ENCODE measurements at regions not wholly inside any gene's neighbourhood (a gene's known extent, or its start where the extent isn't known, plus 50 kb on each side); places are given as distances from the start of the nearest gene placed in this dataset.

GRCh38 chr14:22382955-22383354, 206.1 kb downstream of the DAD1 start:
- Histone ChIP-seq H3K4me1 (ENCODE audit: control insufficient read depth in 1 of 2, insufficient read depth in 2 of 2, low read length in 2 of 2) (peaks cover 0 to 4% of the 10 kb centered on the region in 2 donors), H3K4me3 (ENCODE audit: low read depth in 1 of 2, low read length in 2 of 2) (no peak overlapping the region), H3K27me3 (ENCODE audit: control insufficient read depth in 1 of 2, insufficient read depth in 2 of 2, low read length in 2 of 2) (no peaks in the 10 kb centered on the region), H3K9me3 (ENCODE audit: control insufficient read depth in 1 of 2, low read length in 2 of 2) (no peaks in the 10 kb centered on the region), H3K9ac (ENCODE audit: low read depth in 1 of 2, low read length in 2 of 2) (no peak overlapping the region), H3K36me3 (ENCODE audit: control insufficient read depth in 1 of 2, insufficient read depth in 2 of 2, low read length in 2 of 2) (no peaks in the 10 kb centered on the region), H3K27ac (ENCODE audit: low read depth, low read length) (no peak overlapping the region)

GRCh38 chr14:22382395-22382794, 206.6 kb downstream of the DAD1 start:
- H3K27me3 ChIP-seq (ENCODE audit: control insufficient read depth in 1 of 2, insufficient read depth in 2 of 2, low read length in 2 of 2): no peaks in the 10 kb centered on the region
- peaks cover 0 to 2% of the 10 kb centered on the region in 2 donors for H3K4me1 ChIP-seq (ENCODE audit: control insufficient read depth in 1 of 2, insufficient read depth in 2 of 2, low read length in 2 of 2)
- H3K27ac ChIP-seq (ENCODE audit: low read depth, low read length): no peak overlapping the region
- no peak overlapping the region for H3K4me3 ChIP-seq (ENCODE audit: low read depth in 1 of 2, low read length in 2 of 2)
- H3K9me3 ChIP-seq (ENCODE audit: control insufficient read depth in 1 of 2, low read length in 2 of 2): no peaks in the 10 kb centered on the region
- H3K9ac ChIP-seq (ENCODE audit: low read depth in 1 of 2, low read length in 2 of 2): no peak overlapping the region
- no peaks in the 10 kb centered on the region for H3K36me3 ChIP-seq (ENCODE audit: control insufficient read depth in 1 of 2, insufficient read depth in 2 of 2, low read length in 2 of 2)

- no peak overlapping the region for H3K4me3 ChIP-seq (ENCODE audit: low read depth in 1 of 2, low read length in 2 of 2)
- H3K27ac ChIP-seq (ENCODE audit: low read depth, low read length): no peak overlapping the region
- no peaks in the 10 kb centered on the region for H3K27me3 ChIP-seq (ENCODE audit: control insufficient read depth in 1 of 2, insufficient read depth in 2 of 2, low read length in 2 of 2)
- H3K4me1 ChIP-seq (ENCODE audit: control insufficient read depth in 1 of 2, insufficient read depth in 2 of 2, low read length in 2 of 2): no peaks in the 10 kb centered on the region
- H3K9me3 ChIP-seq (ENCODE audit: control insufficient read depth in 1 of 2, low read length in 2 of 2): no peaks in the 10 kb centered on the region
- H3K9ac ChIP-seq (ENCODE audit: low read depth in 1 of 2, low read length in 2 of 2): no peak overlapping the region
- no peaks in the 10 kb centered on the region for H3K36me3 ChIP-seq (ENCODE audit: control insufficient read depth in 1 of 2, insufficient read depth in 2 of 2, low read length in 2 of 2)
These were observed 207.3 kb downstream of the DAD1 start for GRCh38 chr14:22381766-22382165.

GRCh38 chr14:22381408-22381760, 207.6 kb downstream of the DAD1 start:
- H3K27ac ChIP-seq (ENCODE audit: low read depth, low read length): no peak overlapping the region
- no peaks in the 10 kb centered on the region for H3K36me3 ChIP-seq (ENCODE audit: control insufficient read depth in 1 of 2, insufficient read depth in 2 of 2, low read length in 2 of 2)
- H3K27me3 ChIP-seq (ENCODE audit: control insufficient read depth in 1 of 2, insufficient read depth in 2 of 2, low read length in 2 of 2): no peaks in the 10 kb centered on the region
- H3K9ac ChIP-seq (ENCODE audit: low read depth in 1 of 2, low read length in 2 of 2): no peak overlapping the region
- H3K9me3 ChIP-seq (ENCODE audit: control insufficient read depth in 1 of 2, low read length in 2 of 2): no peaks in the 10 kb centered on the region
- no peak overlapping the region for H3K4me3 ChIP-seq (ENCODE audit: low read depth in 1 of 2, low read length in 2 of 2)
- H3K4me1 ChIP-seq (ENCODE audit: control insufficient read depth in 1 of 2, insufficient read depth in 2 of 2, low read length in 2 of 2): no peaks in the 10 kb centered on the region

GRCh38 chr14:22380571-22381407, 208.2 kb downstream of the DAD1 start:
- Histone ChIP-seq H3K9me3 (ENCODE audit: control insufficient read depth in 1 of 2, low read length in 2 of 2) (no peaks in the 10 kb centered on the region), H3K4me3 (ENCODE audit: low read depth in 1 of 2, low read length in 2 of 2) (no peak overlapping the region), H3K27me3 (ENCODE audit: control insufficient read depth in 1 of 2, insufficient read depth in 2 of 2, low read length in 2 of 2) (no peaks in the 10 kb centered on the region), H3K36me3 (ENCODE audit: control insufficient read depth in 1 of 2, insufficient read depth in 2 of 2, low read length in 2 of 2) (no peaks in the 10 kb centered on the region), H3K9ac (ENCODE audit: low read depth in 1 of 2, low read length in 2 of 2) (no peak overlapping the region), H3K27ac (ENCODE audit: low read depth, low read length) (no peak overlapping the region), H3K4me1 (ENCODE audit: control insufficient read depth in 1 of 2, insufficient read depth in 2 of 2, low read length in 2 of 2) (no peaks in the 10 kb centered on the region)

GRCh38 chr14:22379727-22380126, 209.3 kb downstream of the DAD1 start:
- Histone ChIP-seq H3K27ac (ENCODE audit: low read depth, low read length) (no peak overlapping the region), H3K9ac (ENCODE audit: low read depth in 1 of 2, low read length in 2 of 2) (no peak overlapping the region), H3K9me3 (ENCODE audit: control insufficient read depth in 1 of 2, low read length in 2 of 2) (no peaks in the 10 kb centered on the region), H3K4me1 (ENCODE audit: control insufficient read depth in 1 of 2, insufficient read depth in 2 of 2, low read length in 2 of 2) (no peaks in the 10 kb centered on the region), H3K27me3 (ENCODE audit: control insufficient read depth in 1 of 2, insufficient read depth in 2 of 2, low read length in 2 of 2) (no peaks in the 10 kb centered on the region), H3K4me3 (ENCODE audit: low read depth in 1 of 2, low read length in 2 of 2) (no peak overlapping the region), H3K36me3 (ENCODE audit: control insufficient read depth in 1 of 2, insufficient read depth in 2 of 2, low read length in 2 of 2) (no peaks in the 10 kb centered on the region)

GRCh38 chr14:22378181-22378580, 210.8 kb downstream of the DAD1 start:
- Histone ChIP-seq H3K36me3 (ENCODE audit: control insufficient read depth in 1 of 2, insufficient read depth in 2 of 2, low read length in 2 of 2) (no peaks in the 10 kb centered on the region), H3K9me3 (ENCODE audit: control insufficient read depth in 1 of 2, low read length in 2 of 2) (no peaks in the 10 kb centered on the region), H3K9ac (ENCODE audit: low read depth in 1 of 2, low read length in 2 of 2) (no peak overlapping the region), H3K4me1 (ENCODE audit: control insufficient read depth in 1 of 2, insufficient read depth in 2 of 2, low read length in 2 of 2) (no peaks in the 10 kb centered on the region), H3K27me3 (ENCODE audit: control insufficient read depth in 1 of 2, insufficient read depth in 2 of 2, low read length in 2 of 2) (no peaks in the 10 kb centered on the region), H3K4me3 (ENCODE audit: low read depth in 1 of 2, low read length in 2 of 2) (no peak overlapping the region), H3K27ac (ENCODE audit: low read depth, low read length) (no peak overlapping the region)

GRCh38 chr14:22375321-22375930, 213.6 kb downstream of the DAD1 start:
- Histone ChIP-seq H3K36me3 (ENCODE audit: control insufficient read depth in 1 of 2, insufficient read depth in 2 of 2, low read length in 2 of 2) (no peaks in the 10 kb centered on the region), H3K4me1 (ENCODE audit: control insufficient read depth in 1 of 2, insufficient read depth in 2 of 2, low read length in 2 of 2) (no peaks in the 10 kb centered on the region), H3K27me3 (ENCODE audit: control insufficient read depth in 1 of 2, insufficient read depth in 2 of 2, low read length in 2 of 2) (no peaks in the 10 kb centered on the region), H3K9me3 (ENCODE audit: control insufficient read depth in 1 of 2, low read length in 2 of 2) (no peaks in the 10 kb centered on the region), H3K27ac (ENCODE audit: low read depth, low read length) (no peak overlapping the region), H3K9ac (ENCODE audit: low read depth in 1 of 2, low read length in 2 of 2) (no peak overlapping the region), H3K4me3 (ENCODE audit: low read depth in 1 of 2, low read length in 2 of 2) (no peak overlapping the region)

- no peaks in the 10 kb centered on the region for H3K36me3 ChIP-seq (ENCODE audit: control insufficient read depth in 1 of 2, insufficient read depth in 2 of 2, low read length in 2 of 2)
- H3K27ac ChIP-seq (ENCODE audit: low read depth, low read length): no peak overlapping the region
- no peaks in the 10 kb centered on the region for H3K27me3 ChIP-seq (ENCODE audit: control insufficient read depth in 1 of 2, insufficient read depth in 2 of 2, low read length in 2 of 2)
- no peaks in the 10 kb centered on the region for H3K9me3 ChIP-seq (ENCODE audit: control insufficient read depth in 1 of 2, low read length in 2 of 2)
- H3K4me3 ChIP-seq (ENCODE audit: low read depth in 1 of 2, low read length in 2 of 2): no peak overlapping the region
- no peaks in the 10 kb centered on the region for H3K4me1 ChIP-seq (ENCODE audit: control insufficient read depth in 1 of 2, insufficient read depth in 2 of 2, low read length in 2 of 2)
- no peak overlapping the region for H3K9ac ChIP-seq (ENCODE audit: low read depth in 1 of 2, low read length in 2 of 2)
These were observed 218.8 kb downstream of the DAD1 start for GRCh38 chr14:22370084-22370847.

GRCh38 chr14:22358726-22359125, 230.3 kb downstream of the DAD1 start:
- no peaks in the 10 kb centered on the region for H3K9me3 ChIP-seq (ENCODE audit: control insufficient read depth in 1 of 2, low read length in 2 of 2)
- no peaks in the 10 kb centered on the region for H3K36me3 ChIP-seq (ENCODE audit: control insufficient read depth in 1 of 2, insufficient read depth in 2 of 2, low read length in 2 of 2)
- no peak overlapping the region for H3K27ac ChIP-seq (ENCODE audit: low read depth, low read length)
- H3K4me1 ChIP-seq (ENCODE audit: control insufficient read depth in 1 of 2, insufficient read depth in 2 of 2, low read length in 2 of 2): no peaks in the 10 kb centered on the region
- H3K27me3 ChIP-seq (ENCODE audit: control insufficient read depth in 1 of 2, insufficient read depth in 2 of 2, low read length in 2 of 2): peaks cover 0 to under 1% of the 10 kb centered on the region in 2 donors
- no peak overlapping the region for H3K4me3 ChIP-seq (ENCODE audit: low read depth in 1 of 2, low read length in 2 of 2)
- H3K9ac ChIP-seq (ENCODE audit: low read depth in 1 of 2, low read length in 2 of 2): no peak overlapping the region

All from duodenal mucosa (tissue), 2 donors.